Activated CD8-positive, alpha-beta memory T cell treated with anti-CD3 and anti-CD28 coated beads for 48 hours (primary cell): ENCODE measurements at regions not wholly inside any gene's neighbourhood (a gene's known extent, or its start where the extent isn't known, plus 50 kb on each side); places are given as distances from the start of the nearest gene placed in this dataset.

Experiments
- DNase-seq, 3 experiments: peaks; one replicate each; pipeline ENCODE4 v3.0.0-alpha.2; 2020; ENCODE audit warnings: low read depth in 2 of 3, low spot score in 2 of 3

DNA sequence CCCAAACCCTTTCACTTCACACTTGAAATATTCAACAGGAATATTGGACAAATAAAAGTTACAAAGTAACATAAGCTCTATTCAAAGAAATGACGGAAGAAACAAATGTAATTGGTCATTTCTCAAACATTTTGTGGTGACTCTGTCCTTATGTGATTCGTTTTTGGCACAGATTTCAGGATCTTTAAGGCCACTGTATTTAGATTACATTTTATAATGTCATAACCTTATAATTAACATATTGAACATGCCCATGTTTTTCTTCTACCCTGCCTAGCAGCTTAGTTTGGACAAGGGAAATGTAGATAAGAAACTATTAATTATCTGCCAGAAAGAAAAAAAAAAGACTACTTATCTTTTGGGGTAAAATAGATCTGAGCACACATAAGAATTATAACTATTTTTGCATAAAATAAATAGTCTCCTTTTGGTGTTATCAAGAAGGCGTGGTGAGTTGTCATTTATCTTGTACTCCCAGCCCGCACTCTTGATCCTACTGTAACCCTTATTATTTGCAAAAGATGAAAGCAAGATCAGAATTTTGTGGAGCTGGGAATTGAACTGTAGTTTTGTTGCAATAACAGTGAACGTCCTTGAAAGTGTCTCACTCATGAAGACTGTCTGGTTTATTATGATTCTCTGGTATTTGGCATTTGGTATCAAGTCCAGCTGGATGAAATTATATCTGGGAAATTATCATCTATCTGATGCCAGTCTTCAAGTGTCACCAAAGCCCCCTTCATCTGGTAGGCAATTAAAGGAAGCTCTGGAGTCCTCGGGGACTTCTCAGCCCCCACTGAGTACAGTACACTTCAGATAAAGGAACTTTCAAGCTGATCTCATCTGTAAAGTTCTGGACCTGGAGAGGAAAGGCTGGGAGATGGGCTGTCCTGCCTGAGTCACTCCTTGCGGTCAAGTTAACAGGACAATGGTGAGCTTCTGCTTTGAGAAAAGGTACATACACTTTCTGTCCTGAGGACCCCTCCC is 175.7 kb upstream of the INHBA start:
- DNase-seq = no peak

- no peak for DNase-seq
Measured at GRCh38 chr7:41877118-41877517, 174.2 kb upstream of the INHBA start.

- DNase-seq = no peak
Measured at GRCh38 chr7:41875513-41875912, 172.6 kb upstream of the INHBA start.

DNA sequence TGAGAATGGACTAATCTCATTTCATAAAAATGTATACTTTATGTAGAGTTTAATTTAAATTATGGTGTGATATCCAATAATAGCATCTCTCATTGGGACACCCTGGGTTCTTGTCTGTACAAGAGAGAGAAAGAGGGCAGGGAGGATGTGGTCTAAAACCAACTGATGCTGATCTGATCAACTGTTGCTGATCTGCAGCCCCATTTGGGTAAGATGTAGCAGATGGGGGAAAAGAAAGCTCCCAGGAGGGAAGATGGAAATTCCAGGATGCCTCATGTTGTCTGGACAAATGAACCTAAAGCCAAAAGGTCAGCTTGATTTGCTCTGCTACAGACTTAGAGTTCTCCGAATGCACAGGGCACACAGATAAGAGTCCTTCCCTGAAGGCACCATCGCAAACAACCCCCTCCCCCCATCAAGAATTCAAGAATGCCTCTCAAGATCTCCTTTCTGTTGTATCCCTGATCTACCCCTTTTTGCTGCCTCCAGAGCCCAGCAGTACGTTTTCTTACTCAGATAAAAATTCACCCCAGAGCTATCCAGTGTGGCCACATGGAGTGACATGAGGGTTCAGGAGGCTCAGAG is 171.4 kb upstream of the INHBA start:
- no peak for DNase-seq

GRCh38 chr7:41873741-41874140 is 170.9 kb upstream of the INHBA start:
- DNase-seq = no peak

DNA sequence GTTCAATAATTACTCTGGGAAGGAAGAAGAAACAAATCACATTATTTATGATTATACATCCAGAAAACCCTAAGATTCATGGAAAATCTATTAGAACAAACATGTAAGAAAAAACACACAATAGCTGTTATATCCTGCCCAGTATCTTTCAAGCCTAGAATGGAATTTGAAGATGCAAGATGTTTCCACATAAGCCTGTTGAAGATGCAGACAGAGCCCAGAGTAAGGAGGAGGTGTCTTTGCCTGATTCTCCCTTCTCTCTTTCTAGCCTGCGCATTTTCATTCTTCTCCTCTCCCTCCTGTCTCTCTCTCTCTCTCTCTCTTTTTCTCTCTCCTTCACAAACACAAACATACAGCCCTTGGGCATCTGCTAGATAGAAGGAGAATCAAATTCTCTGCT is 170.1 kb upstream of the INHBA start:
- no peak for DNase-seq

DNA sequence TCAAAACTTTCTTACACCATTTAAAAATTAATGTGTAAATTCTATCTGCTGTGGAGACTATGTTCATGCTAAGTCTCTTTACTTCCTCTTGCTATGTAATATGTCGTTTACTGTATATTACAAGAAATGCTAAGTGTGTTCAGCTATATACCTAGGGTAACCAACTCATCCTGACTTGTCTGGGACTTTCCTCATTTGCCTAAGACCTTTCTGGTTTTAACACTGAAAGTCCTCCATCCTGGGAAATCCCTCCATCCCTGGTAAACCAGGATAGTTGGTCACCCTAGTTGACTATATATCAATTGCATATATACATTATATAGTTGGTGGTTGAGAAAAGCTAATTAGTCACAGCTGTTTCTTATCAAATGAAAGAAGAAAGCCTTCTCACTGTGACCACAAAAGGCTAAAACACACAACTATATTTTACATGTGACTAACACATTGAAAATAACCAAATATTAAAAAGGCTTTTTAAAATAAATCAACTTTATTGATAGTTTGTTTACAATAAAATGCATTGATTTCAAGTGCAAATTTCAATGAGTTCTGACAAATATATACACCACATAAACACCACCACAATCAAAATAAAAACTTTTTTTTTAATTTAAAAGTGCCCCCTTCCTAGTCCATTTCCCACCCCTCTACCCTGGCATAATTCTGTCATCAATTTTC is 167.7 kb upstream of the INHBA start:
- no peak for DNase-seq

DNA sequence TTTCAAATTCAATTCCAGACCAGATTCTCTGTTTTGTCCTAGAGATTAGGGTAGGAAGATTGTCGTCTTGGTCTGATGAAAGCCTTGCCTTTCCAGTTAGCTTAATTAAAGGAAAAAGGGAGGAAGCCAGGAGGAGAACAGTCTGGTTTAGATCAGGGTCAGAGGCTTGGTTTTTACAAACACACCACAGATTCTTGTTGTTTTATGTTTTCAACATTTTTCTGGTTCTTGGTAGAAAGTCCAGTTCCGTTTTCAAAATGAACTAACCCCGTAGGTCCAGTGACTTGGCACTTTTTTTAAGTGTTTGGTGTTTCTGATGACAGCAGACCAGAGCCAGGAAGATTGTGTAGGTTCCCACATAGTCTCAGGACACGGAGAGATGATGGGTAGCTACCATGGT is 167.1 kb upstream of the INHBA start:
- no peak for DNase-seq

- no peak for DNase-seq
Measured at GRCh38 chr7:41869596-41869995, 166.7 kb upstream of the INHBA start.

DNA sequence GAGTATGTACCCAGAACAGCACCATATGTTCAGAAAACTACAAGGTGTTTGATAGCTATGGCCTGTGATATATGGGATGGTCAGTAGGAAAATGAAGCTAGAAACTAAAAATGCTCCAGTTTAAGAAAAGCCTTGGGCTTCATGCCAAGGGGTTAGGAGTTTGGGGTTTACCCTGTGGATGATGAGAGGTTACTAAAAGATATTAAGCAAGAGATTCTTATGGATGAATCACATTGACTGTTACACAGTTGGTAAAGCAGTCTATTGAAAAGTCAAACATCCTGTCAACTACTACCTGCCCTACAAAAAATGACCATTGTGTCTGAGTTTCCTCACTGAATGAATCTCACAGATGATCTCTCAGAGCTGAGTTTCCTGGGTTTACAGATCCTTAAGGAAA is 166.2 kb upstream of the INHBA start:
- DNase-seq = no peak

DNA sequence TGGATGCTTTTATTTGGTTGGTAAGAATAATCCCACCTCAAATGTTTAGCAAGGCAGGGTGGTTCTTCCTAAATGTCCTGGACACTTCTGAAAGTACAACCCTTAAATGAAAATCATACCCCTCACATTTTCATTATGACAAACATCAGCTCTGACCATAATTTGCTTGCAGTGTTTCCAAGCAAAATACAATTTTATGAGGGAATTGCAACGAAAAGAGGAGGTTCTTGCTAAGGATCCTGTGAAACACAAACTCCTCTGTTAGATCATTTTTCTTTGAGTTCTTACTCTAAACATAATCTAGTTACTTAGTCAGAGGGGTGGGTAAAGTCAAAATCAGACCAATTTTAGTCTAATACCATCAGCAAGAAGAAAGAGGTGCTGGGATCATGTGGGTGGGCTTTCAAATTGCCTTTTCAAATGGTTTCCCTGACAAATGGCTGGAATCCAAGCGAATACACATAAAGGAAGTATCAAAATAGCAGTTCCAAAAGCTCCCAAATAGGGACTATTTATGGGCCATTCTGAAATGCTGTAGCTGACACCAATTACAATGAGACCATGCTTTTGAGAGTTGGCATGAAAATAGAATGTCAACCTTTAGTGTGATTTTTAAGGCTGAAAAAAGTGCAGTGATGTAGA is 164.9 kb upstream of the INHBA start:
- no peak for DNase-seq

GRCh38 chr7:41862261-41862660 is 159.4 kb upstream of the INHBA start:
- DNase-seq = no peak

- DNase-seq = no peak
Measured at GRCh38 chr7:41861642-41862041, 158.8 kb upstream of the INHBA start.

DNA sequence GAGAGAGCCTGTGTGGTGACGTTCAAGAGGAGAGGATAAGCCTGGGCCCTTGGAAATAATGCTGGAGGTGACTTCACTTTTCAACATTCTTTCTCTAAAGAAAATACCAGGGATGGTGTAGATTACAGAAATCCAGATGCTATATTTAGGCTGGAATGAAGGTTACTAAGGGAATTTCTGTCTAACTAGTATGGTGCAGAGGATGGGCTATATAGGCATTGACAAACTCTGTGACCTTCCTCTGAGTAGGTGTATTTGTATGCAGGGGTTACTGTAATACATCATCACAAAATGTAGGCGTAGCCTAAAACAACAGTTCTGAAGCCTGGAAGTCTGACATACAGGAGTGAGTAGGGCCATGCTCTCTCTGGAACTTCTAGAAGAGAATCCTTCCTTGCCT is 155.3 kb upstream of the INHBA start:
- no peak for DNase-seq

DNA sequence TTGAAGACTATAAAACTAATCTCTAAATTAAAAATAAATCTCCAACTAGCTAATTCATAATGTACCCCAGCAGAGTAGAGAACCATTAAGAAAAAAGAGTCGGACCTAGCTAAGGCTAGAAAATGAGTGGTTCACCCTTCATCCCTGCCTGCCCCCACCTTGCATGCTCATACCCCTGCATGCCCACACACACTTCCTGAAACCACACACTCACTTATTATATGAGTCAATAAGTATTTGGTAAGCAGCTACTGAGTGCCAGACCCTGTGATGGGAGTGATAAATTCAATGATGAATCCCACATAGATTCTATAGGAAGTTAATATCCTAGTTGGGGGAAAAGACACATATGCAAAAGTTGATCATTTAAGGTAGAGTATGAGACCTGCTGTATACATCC is 152.9 kb upstream of the INHBA start:
- no peak for DNase-seq

DNA sequence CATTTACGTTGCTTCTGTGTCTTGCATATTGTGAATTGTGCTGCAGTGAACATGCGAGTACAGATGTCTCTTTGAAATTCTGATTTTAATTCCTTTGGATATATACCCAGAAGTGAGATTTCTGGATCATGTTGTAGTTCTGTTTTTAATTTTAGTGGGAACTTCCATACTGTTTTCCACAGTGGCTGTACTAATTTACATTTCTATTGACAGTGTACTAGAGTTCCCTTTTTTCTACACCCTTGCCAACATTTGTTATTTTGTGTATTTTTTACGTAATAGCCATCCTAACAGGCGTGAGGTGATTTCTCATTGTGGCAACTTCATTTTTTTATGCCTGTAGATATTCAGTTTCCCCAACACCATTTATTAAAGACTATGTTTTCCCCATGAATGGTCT is 144.7 kb upstream of the INHBA start:
- DNase-seq = no peak

DNA sequence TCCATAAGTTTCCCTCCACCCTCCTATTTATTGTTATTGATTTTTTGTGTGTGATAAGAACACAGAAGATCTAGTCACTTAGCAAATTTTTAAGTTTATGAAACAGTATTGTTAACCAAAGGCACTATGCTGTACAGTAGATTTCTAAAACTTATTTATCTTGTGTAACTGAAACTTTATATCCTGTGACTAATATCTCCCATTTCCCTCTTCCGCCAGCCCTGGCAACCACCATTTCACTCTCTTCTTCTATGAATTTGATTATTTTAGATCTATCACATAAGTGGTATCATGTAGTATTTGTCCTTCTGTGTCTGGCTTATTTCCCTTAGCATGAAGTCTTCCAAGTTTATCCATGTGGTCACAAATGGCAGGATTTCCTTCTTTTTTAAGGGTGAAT is 144.3 kb upstream of the INHBA start:
- DNase-seq = no peak

DNA sequence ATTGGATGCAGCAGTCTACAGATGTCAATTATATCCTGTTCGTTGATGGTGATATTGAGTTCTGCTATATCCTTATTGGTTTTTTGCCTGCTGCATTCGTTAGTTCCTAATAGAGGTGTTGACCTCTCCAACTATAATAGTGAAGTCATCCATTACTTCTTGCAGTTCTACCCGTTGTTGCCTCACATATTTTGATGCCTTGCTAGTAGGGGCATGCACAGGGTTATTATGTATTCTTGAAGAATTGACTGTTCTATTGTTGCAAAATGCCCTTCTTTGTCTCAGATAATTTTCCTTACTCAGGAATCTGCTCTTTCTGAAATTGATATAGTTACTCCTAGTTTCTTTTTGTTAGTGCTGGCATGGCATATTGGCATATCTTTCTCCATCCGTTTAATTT is 140.1 kb upstream of the INHBA start:
- DNase-seq = no peak

- no peak for DNase-seq
Measured at GRCh38 chr7:41837916-41838315, 135.0 kb upstream of the INHBA start.

DNA sequence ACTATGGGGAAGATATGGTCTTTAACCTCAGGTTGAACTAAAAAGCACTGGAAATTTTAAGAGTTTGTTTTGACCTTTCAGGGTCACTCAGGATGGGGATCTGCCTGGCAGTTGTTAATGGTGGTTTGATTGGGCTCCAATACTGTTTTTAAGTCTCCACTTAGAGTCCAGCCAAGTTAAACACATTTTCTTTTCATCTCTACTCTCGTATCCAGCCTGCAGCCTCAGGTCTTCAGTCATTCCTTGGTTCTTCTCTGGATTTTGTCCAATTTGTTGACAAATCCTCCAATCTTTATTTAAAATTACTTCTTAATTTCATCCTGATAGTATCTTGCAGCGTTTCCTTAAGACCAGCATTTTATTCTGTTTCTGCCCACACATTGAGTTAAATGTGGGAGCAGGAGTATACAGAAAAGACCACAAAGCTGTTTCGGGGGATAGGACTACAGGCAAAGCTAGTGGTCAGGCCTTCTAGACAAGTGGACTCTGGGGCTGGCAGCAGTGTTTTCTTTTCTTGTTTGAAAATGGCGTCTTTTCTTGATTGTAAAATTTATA is 133.2 kb upstream of the INHBA start:
- no peak for DNase-seq
